ENCODE measurements at regions not wholly inside any gene's neighbourhood (a gene's known extent, or its start where the extent isn't known, plus 50 kb on each side); places are given as distances from the start of the nearest gene placed in this dataset.

GRCh38 chr5:176166427-176166826 lies 71.8 kb upstream of the SIMC1 start:
- no peaks in the 10 kb centered on the region for H3K4me1 ChIP-seq
- H3K27ac ChIP-seq, result no peak overlapping the region
- H3K9me3 ChIP-seq, result no peaks in the 10 kb centered on the region
- no peak for DNase-seq (ENCODE audit: low spot score in 2 of 2)
- 81% methylated on average over 4 of the region's 4 CpGs for WGBS
- peaks cover 17% of the 10 kb centered on the region for H3K27me3 ChIP-seq
- H3K4me3 ChIP-seq, result no peak overlapping the region
- TF ChIP-seq POLR2A (IDR thresholded peaks at IDR 0.05) (no peak), CTCF (IDR thresholded peaks at IDR 0.05) (no peak), EP300 (IDR thresholded peaks at IDR 0.05) (no peak), POLR2AphosphoS5 (IDR thresholded peaks at IDR 0.05) (no peak)
- no peaks in the 10 kb centered on the region for H3K36me3 ChIP-seq

DNA sequence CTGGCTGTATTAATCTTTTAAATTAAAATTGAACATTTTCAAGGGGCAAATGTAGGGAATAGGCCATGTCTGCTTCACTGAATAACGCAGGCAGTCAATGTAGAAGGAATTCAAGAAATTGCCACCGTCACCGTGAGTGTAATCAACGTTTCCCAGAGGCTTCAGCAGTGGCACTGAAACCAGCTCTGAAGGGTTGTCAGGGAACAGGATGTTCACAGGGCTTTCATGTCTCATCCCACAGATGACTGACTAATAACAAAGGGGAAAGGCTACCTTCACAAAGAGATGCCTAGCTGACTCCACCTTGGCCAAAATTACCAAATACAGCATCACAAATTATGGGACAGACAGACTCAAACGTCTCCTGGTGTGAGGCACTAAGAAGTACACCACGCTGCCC lies 70.4 kb upstream of the SIMC1 start:
- H3K4me1 ChIP-seq, result no peaks in the 10 kb centered on the region
- H3K9me3 ChIP-seq, result no peaks in the 10 kb centered on the region
- peaks cover 9% of the 10 kb centered on the region for H3K27me3 ChIP-seq
- DNase-seq (ENCODE audit: low spot score in 2 of 2), result no peak
- no peak overlapping the region for H3K27ac ChIP-seq
- WGBS, result 49% methylated on average over 6 of the region's 6 CpGs
- no peak overlapping the region for H3K4me3 ChIP-seq
- H3K36me3 ChIP-seq, result no peaks in the 10 kb centered on the region
- TF ChIP-seq POLR2AphosphoS5 (IDR thresholded peaks at IDR 0.05) (no peak), POLR2A (IDR thresholded peaks at IDR 0.05) (no peak), CTCF (IDR thresholded peaks at IDR 0.05) (no peak), EP300 (IDR thresholded peaks at IDR 0.05) (no peak)

GRCh38 chr5:176169393-176170063 lies 68.7 kb upstream of the SIMC1 start:
- H3K36me3 ChIP-seq, result no peaks in the 10 kb centered on the region
- H3K4me1 ChIP-seq, result no peaks in the 10 kb centered on the region
- DNase-seq (ENCODE audit: low spot score in 2 of 2), result no peak
- no peaks in the 10 kb centered on the region for H3K9me3 ChIP-seq
- 43% methylated on average over 3 of the region's 3 CpGs for WGBS
- H3K27ac ChIP-seq, result no peak overlapping the region
- TF ChIP-seq POLR2AphosphoS5 (IDR thresholded peaks at IDR 0.05) (no peak), EP300 (IDR thresholded peaks at IDR 0.05) (no peak), CTCF (IDR thresholded peaks at IDR 0.05) (no peak), POLR2A (IDR thresholded peaks at IDR 0.05) (no peak)
- peaks cover 8% of the 10 kb centered on the region for H3K27me3 ChIP-seq
- no peak overlapping the region for H3K4me3 ChIP-seq

GRCh38 chr5:176170084-176170483 lies 68.1 kb upstream of the SIMC1 start:
- no peak for TF ChIP-seq EP300 (IDR thresholded peaks at IDR 0.05)
- no peak for TF ChIP-seq POLR2AphosphoS5 (IDR thresholded peaks at IDR 0.05)
- no peak for TF ChIP-seq POLR2A (IDR thresholded peaks at IDR 0.05)
- no peak for TF ChIP-seq CTCF (IDR thresholded peaks at IDR 0.05)
- 26% methylated on average over 2 of the region's 2 CpGs for WGBS
- no peak for DNase-seq (ENCODE audit: low spot score in 2 of 2)

GRCh38 chr5:176171171-176171760 lies 67.0 kb upstream of the SIMC1 start:
- Histone ChIP-seq H3K4me1 (no peaks in the 10 kb centered on the region), H3K27me3 (peaks cover 23% of the 10 kb centered on the region), H3K9me3 (no peaks in the 10 kb centered on the region), H3K36me3 (no peaks in the 10 kb centered on the region), H3K4me3 (no peak overlapping the region), H3K27ac (no peak overlapping the region)
- TF ChIP-seq EP300 (IDR thresholded peaks at IDR 0.05) (no peak), POLR2AphosphoS5 (IDR thresholded peaks at IDR 0.05) (no peak), POLR2A (IDR thresholded peaks at IDR 0.05) (no peak), CTCF (IDR thresholded peaks at IDR 0.05) (no peak)
- 67% methylated on average over 11 of the region's 11 CpGs for WGBS
- no peak for DNase-seq (ENCODE audit: low spot score in 2 of 2)

More at GRCh38 chr5:176170084-176170483, 68.1 kb upstream of the SIMC1 start:
- Histone ChIP-seq H3K9me3 (no peaks in the 10 kb centered on the region), H3K4me1 (no peaks in the 10 kb centered on the region), H3K27me3 (peaks cover 11% of the 10 kb centered on the region), H3K36me3 (no peaks in the 10 kb centered on the region), H3K4me3 (no peak overlapping the region), H3K27ac (no peak overlapping the region)

All from suprapubic skin (tissue), 4 donors.